22Rv1 (cell line): ENCODE measurements at regions not wholly inside any gene's neighbourhood (a gene's known extent, or its start where the extent isn't known, plus 50 kb on each side); places are given as distances from the start of the nearest gene placed in this dataset.

ENCODE experiments used
- ZFX ChIP-seq: fragments of 450-650 bp; IDR thresholded peaks from 2 replicates; pipeline ENCODE4 v1.6.1; 2017; ENCODE audit warnings: antibody characterized with exemption, borderline replicate concordance
- TF ChIP-seq, protein P1 (sequence below): fragments of 450-650 bp; IDR thresholded peaks from 2 replicates; pipeline ENCODE4 v1.5.1; 2017; ENCODE audit warnings: mild to moderate bottlenecking

DNA sequence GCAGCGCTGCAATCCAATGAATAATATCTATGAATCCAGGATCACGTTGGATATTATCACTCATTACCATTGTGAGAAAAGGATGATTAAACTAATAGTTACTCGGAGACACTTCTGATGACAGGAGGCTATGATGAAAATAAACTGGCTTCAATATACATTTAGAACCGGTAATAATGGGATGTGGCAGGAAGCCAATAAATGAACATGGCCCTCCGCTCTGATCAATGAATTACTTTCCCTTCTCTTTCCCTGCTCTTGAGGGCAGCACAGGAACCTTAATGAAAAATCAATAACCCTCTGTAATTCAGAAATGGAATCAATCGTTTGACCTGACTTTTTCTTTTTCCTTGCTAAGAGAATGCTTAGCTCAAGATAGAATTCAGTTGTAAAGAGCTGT, 103.9 kb upstream of the PAQR3 start:
- TF ChIP-seq, protein P1, sequence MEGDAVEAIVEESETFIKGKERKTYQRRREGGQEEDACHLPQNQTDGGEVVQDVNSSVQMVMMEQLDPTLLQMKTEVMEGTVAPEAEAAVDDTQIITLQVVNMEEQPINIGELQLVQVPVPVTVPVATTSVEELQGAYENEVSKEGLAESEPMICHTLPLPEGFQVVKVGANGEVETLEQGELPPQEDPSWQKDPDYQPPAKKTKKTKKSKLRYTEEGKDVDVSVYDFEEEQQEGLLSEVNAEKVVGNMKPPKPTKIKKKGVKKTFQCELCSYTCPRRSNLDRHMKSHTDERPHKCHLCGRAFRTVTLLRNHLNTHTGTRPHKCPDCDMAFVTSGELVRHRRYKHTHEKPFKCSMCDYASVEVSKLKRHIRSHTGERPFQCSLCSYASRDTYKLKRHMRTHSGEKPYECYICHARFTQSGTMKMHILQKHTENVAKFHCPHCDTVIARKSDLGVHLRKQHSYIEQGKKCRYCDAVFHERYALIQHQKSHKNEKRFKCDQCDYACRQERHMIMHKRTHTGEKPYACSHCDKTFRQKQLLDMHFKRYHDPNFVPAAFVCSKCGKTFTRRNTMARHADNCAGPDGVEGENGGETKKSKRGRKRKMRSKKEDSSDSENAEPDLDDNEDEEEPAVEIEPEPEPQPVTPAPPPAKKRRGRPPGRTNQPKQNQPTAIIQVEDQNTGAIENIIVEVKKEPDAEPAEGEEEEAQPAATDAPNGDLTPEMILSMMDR = no peak
- no peak for TF ChIP-seq ZFX
